Heart left ventricle (tissue), 16 donors: ENCODE measurements at regions not wholly inside any gene's neighbourhood (a gene's known extent, or its start where the extent isn't known, plus 50 kb on each side); places are given as distances from the start of the nearest gene placed in this dataset.

Experiments used
- ATAC-seq, 4 donors: fragments of 200-7000 bp; cut with Tn5 transposase; one replicate each; pipeline ENCODE4 v1.9.1; 2020 to 2022; ENCODE audit warnings: moderate library complexity in 4 of 4, mild to moderate bottlenecking in 3 of 4, moderate number of reproducible peaks in 1 of 4
- DNase-seq, 5 donors: peaks; one replicate each; pipeline ENCODE4 v3.0.0-alpha.2; 2020
- H3K27ac ChIP-seq, 12 donors: fragments of 200-600 bp; sonication (generic) in 4 of 12; one replicate each; pipeline versions ENCODE4 v1.5.0 to v1.8.0; 2016 to 2022; ENCODE audit warnings: mild to moderate bottlenecking in 2 of 12
- H3K27me3 ChIP-seq, 9 donors: fragments of 200-600 bp; sonication (generic) in 2 of 9; one replicate each; pipeline versions ENCODE4 v1.5.1 to v1.8.0; 2016 to 2022; ENCODE audit warnings: mild to moderate bottlenecking in 3 of 9
- H3K36me3 ChIP-seq, 9 donors: fragments of 200-600 bp; sonication (generic) in 2 of 9; one replicate each; pipeline versions ENCODE4 v1.5.0 to v1.8.0; 2018 to 2022; ENCODE audit warnings: mild to moderate bottlenecking in 2 of 9
- H3K4me1 ChIP-seq, 12 donors: fragments of 200-600 bp; sonication (generic) in 4 of 12; one replicate each; pipeline versions ENCODE4 v1.5.0 to v1.8.0; 2016 to 2022; ENCODE audit warnings: mild to moderate bottlenecking in 3 of 12
- H3K4me3 ChIP-seq, 12 donors: fragments of 200-600 bp; sonication (generic) in 4 of 12; one replicate each; pipeline versions ENCODE4 v1.5.0 to v1.8.0; 2017 to 2022; ENCODE audit warnings: mild to moderate bottlenecking in 9 of 12, moderate library complexity in 4 of 12
- H3K9me3 ChIP-seq, 12 donors: fragments of 200-600 bp; sonication (generic) in 4 of 12; one replicate each; pipeline versions ENCODE4 v1.5.0 to v1.8.0; 2016 to 2022; ENCODE audit warnings: mild to moderate bottlenecking in 1 of 12
- CTCF ChIP-seq, 12 donors: fragments of 200-600 bp; sonication (generic) in 4 of 12; IDR thresholded peaks; one replicate each; pipeline versions ENCODE4 v1.5.0 to v1.8.0; 2018 to 2022; ENCODE audit warnings: antibody characterized with exemption in 12 of 12, mild to moderate bottlenecking in 5 of 12
- POLR2A ChIP-seq, 2 donors: fragments of 450-650 bp; IDR thresholded peaks; one replicate each; pipeline ENCODE4 v1.6.1; 2017; ENCODE audit warnings: antibody characterized with exemption in 2 of 2, mild to moderate bottlenecking in 2 of 2, moderate library complexity in 2 of 2
- whole genome bisulfite sequencing, 4 donors: extraction: QIAGEN DNeasy Blood & Tissue Kit in 2 of 4; methylation state at CpG; one replicate each; pipeline versions ENCODE4 v1.1.5 to v1.1.7; 2013 to 2018; 5-methylcytosine and 5-hydroxymethylcytosine counted together
- intact Hi-C, 10 donors: fragments of 100-400 bp; cut with DNase I; formaldehyde crosslinking; loops; one replicate each; pipeline versions ENCODE4 v1.11.1 to v1.14.2; 2022
- donor health status: ischemic (EF 13 %, LVEDD 7.1; RV severe dilation, severe dysfunction).
- donor health status: healthy with polysubstance abuse.
- donor health status: DM: no; HTN: yes; CAD: no.
- donor health status: DM: no; HTN: no; CAD: no.
- donor health status: ischemic (EF 25% LVEDD 6.9; RV normal size, moderate dysfunction).
- donor health status: ischemic (EF 25% LVEDD 5.7; RV mildly dilated, moderate dysfunction).
- donor health status: healthy.
- donor health status: DM: yes; HTN: yes; CAD: no.
- donor health status: ischemic (EF 35%, LVEDD 5.7; RV mildly dilated, moderate dysfunction).
- donor health status: nonischemic (EF 11% LVEDD 7.7; RV severe dilation, severe dysfunction).
- donor health status: DM: yes; HTN: yes; CAD: no.
- donor health status: PGD.
- donor health status: ischemic (EF 29% LVEDD 5.4; RV normal size, mild dysfunction).
- donor health status: nonischemic (EF 23%, LVEDD 6.1; RV moderate dilation, normal function).

GRCh38 chr13:99870541-99870940, 101.0 kb downstream of the ZIC5 start:
- Histone ChIP-seq H3K27ac (no peak overlapping the region), H3K4me1 (no peaks in the 10 kb centered on the region), H3K9me3 (no peaks in the 10 kb centered on the region), H3K4me3 (no peak overlapping the region), H3K27me3 (no peaks in the 10 kb centered on the region), H3K36me3 (no peaks in the 10 kb centered on the region)
- intact Hi-C loops, result no loop called here
- 94 to 97% (median 96%) methylated on average over 6 of the region's 6 CpGs for WGBS, 4 donors
- TF ChIP-seq POLR2A (IDR thresholded peaks at IDR 0.05) (no peak), CTCF (IDR thresholded peaks at IDR 0.05) (no peak)
- no peak for DNase-seq
- no peak for ATAC-seq

- no peaks in the 10 kb centered on the region for H3K27me3 ChIP-seq
- DNase-seq (no peak), ATAC-seq (no peak)
- H3K36me3 ChIP-seq, result peaks cover 0 to 3% (median 0%) of the 10 kb centered on the region in 9 donors
- intact Hi-C loops, result no loop called here
- no peaks in the 10 kb centered on the region for H3K4me1 ChIP-seq
- no peaks in the 10 kb centered on the region for H3K9me3 ChIP-seq
- TF ChIP-seq POLR2A (IDR thresholded peaks at IDR 0.05) (no peak), CTCF (IDR thresholded peaks at IDR 0.05) (no peak)
- H3K27ac ChIP-seq, result no peak overlapping the region
- 95 to 97% (median 96%) methylated on average over 1 of the region's 1 CpG for WGBS, 4 donors
- H3K4me3 ChIP-seq, result no peak overlapping the region
Measured at GRCh38 chr13:99869830-99870229, 101.7 kb downstream of the ZIC5 start.

GRCh38 chr13:99868767-99869166, 102.8 kb downstream of the ZIC5 start:
- 90 to 95% (median 93%) methylated on average over 3 of the region's 3 CpGs for WGBS, 4 donors
- H3K9me3 ChIP-seq, result no peaks in the 10 kb centered on the region
- no peak for ATAC-seq

GRCh38 chr13:99867535-99868257, 103.9 kb downstream of the ZIC5 start:
- intact Hi-C loops, result no loop called here
- TF ChIP-seq POLR2A (IDR thresholded peaks at IDR 0.05), result no peak
- TF ChIP-seq CTCF (IDR thresholded peaks at IDR 0.05), result no peak

More at GRCh38 chr13:99868767-99869166, 102.8 kb downstream of the ZIC5 start:
- no peak overlapping the region for H3K27ac ChIP-seq
- no peaks in the 10 kb centered on the region for H3K4me1 ChIP-seq
- no peak for DNase-seq
- TF ChIP-seq POLR2A (IDR thresholded peaks at IDR 0.05) (no peak), CTCF (IDR thresholded peaks at IDR 0.05) (no peak)
- peaks cover 0 to 3% (median 0%) of the 10 kb centered on the region in 9 donors for H3K36me3 ChIP-seq
- H3K4me3 ChIP-seq, result no peak overlapping the region
- H3K27me3 ChIP-seq, result no peaks in the 10 kb centered on the region
- intact Hi-C loops, result no loop called here

More at GRCh38 chr13:99867535-99868257, 103.9 kb downstream of the ZIC5 start:
- 89 to 91% (median 91%) methylated on average over 14 of the region's 14 CpGs for WGBS, 4 donors
- no peaks in the 10 kb centered on the region for H3K4me1 ChIP-seq
- H3K9me3 ChIP-seq, result no peaks in the 10 kb centered on the region
- H3K36me3 ChIP-seq, result peaks cover 0 to 3% (median 0%) of the 10 kb centered on the region in 9 donors
- no peak overlapping the region for H3K4me3 ChIP-seq
- no peak overlapping the region for H3K27ac ChIP-seq
- no peak for ATAC-seq
- no peaks in the 10 kb centered on the region for H3K27me3 ChIP-seq
- DNase-seq, result no peak
